Liver (tissue), 3 donors: ENCODE measurements at regions not wholly inside any gene's neighbourhood (a gene's known extent, or its start where the extent isn't known, plus 50 kb on each side); places are given as distances from the start of the nearest gene placed in this dataset.

Source experiments
- ATF3 ChIP-seq: IDR thresholded peaks from 2 replicates; pipeline ENCODE4 v1.6.1; 2016; ENCODE audit warnings: antibody characterized with exemption
- CTCF ChIP-seq: fragments of 150-350 bp; IDR thresholded peaks from 2 replicates; pipeline ENCODE4 v1.5.1; 2017; ENCODE audit warnings: improper control_type of control experiment, low read depth, low read length; ENCODE audit not compliant: missing input control
- MAX ChIP-seq: IDR thresholded peaks from 2 replicates; pipeline ENCODE4 v1.6.1; 2016; ENCODE audit warnings: antibody characterized with exemption
- REST ChIP-seq: IDR thresholded peaks from 2 replicates; pipeline ENCODE4 v1.6.1; 2016; ENCODE audit warnings: antibody characterized with exemption, mild to moderate bottlenecking
- SP1 ChIP-seq: IDR thresholded peaks from 2 replicates; pipeline ENCODE4 v1.6.1; 2018; ENCODE audit warnings: antibody characterized with exemption, mild to moderate bottlenecking
- YY1 ChIP-seq: IDR thresholded peaks from 2 replicates; pipeline ENCODE4 v1.6.1; 2016; ENCODE audit warnings: antibody characterized with exemption, mild to moderate bottlenecking
- donor health status: healthy.
- donor health status: healthy.

GRCh38 chr13:109345433-109345941, 440.9 kb downstream of the IRS2 start:
- TF ChIP-seq YY1, result no peak
- no peak for TF ChIP-seq SP1
- no peak for TF ChIP-seq CTCF
- no peak for TF ChIP-seq MAX
- TF ChIP-seq REST, result no peak
- TF ChIP-seq ATF3, result no peak
